MM.1S (cell line): ENCODE measurements at regions not wholly inside any gene's neighbourhood (a gene's known extent, or its start where the extent isn't known, plus 50 kb on each side); places are given as distances from the start of the nearest gene placed in this dataset.

Experiments
- DNase-seq: peaks from one replicate; pipeline ENCODE4 v3.0.0-alpha.2; 2015
- H2AFZ ChIP-seq: fragments of 300-600 bp; sonication (generic); 2 replicates; pipeline ENCODE4 v1.6.0; 2016; ENCODE audit warnings: antibody characterized with exemption, low read length
- H3F3A ChIP-seq: fragments of 300-600 bp; sonication (generic); 2 replicates; pipeline ENCODE4 v1.6.1; 2016; ENCODE audit warnings: mild to moderate bottlenecking, antibody characterized with exemption, low read length, moderate library complexity, mixed read lengths; ENCODE audit not compliant: insufficient read depth
- H3K27ac ChIP-seq: fragments of 300-600 bp; sonication (generic); 2 replicates; pipeline ENCODE4 v1.5.1; 2016; ENCODE audit warnings: mild to moderate bottlenecking, low read length
- H3K27me3 ChIP-seq: fragments of 300-600 bp; sonication (generic); replicated peaks from 2 replicates; pipeline ENCODE4 v1.6.0; 2016; ENCODE audit warnings: low read length; ENCODE audit not compliant: insufficient read depth
- H3K36me3 ChIP-seq: fragments of 300-600 bp; sonication (generic); replicated peaks from 2 replicates; pipeline ENCODE4 v1.6.1; 2016; ENCODE audit warnings: mild to moderate bottlenecking, low read length, mixed read lengths; ENCODE audit not compliant: insufficient read depth
- H3K4me1 ChIP-seq: fragments of 300-600 bp; sonication (generic); 2 replicates; pipeline ENCODE4 v1.6.1; 2016; ENCODE audit warnings: low read length, mixed read lengths
- H3K4me2 ChIP-seq: fragments of 300-600 bp; sonication (generic); 2 replicates; pipeline ENCODE4 v1.6.0; 2016; ENCODE audit warnings: low read depth, low read length
- H3K4me3 ChIP-seq: fragments of 300-600 bp; sonication (generic); 2 replicates; pipeline ENCODE4 v1.5.1; 2016; ENCODE audit warnings: low read length, mixed read lengths
- H3K79me2 ChIP-seq: fragments of 300-600 bp; sonication (generic); 2 replicates; pipeline ENCODE4 v1.6.1; 2016; ENCODE audit warnings: mixed run types, low read length, mixed read lengths
- H3K9ac ChIP-seq: fragments of 300-600 bp; sonication (generic); 2 replicates; pipeline ENCODE4 v1.6.1; 2016; ENCODE audit warnings: low read length, mixed read lengths
- H3K9me2 ChIP-seq: fragments of 300-600 bp; sonication (generic); replicated peaks from 2 replicates; pipeline ENCODE4 v1.6.1; 2016; ENCODE audit warnings: mild to moderate bottlenecking, low read length, mixed read lengths; ENCODE audit not compliant: insufficient read depth
- H3K9me3 ChIP-seq: fragments of 300-600 bp; sonication (generic); replicated peaks from 2 replicates; pipeline ENCODE4 v1.6.1; 2016; ENCODE audit warnings: mild to moderate bottlenecking, low read length, mixed read lengths; ENCODE audit not compliant: insufficient read depth
- H4K20me1 ChIP-seq: fragments of 300-600 bp; sonication (generic); 2 replicates; pipeline ENCODE4 v1.6.1; 2016; ENCODE audit warnings: mild to moderate bottlenecking, low read length, moderate library complexity, mixed read lengths; ENCODE audit not compliant: insufficient read depth
- EZH2 ChIP-seq: fragments of 300-600 bp; sonication (generic); optimal IDR thresholded peaks from 2 replicates; pipeline ENCODE3; 2017; ENCODE audit warnings: low read depth, mild to moderate bottlenecking, antibody characterized with exemption, low read length, mixed read lengths
- EZH2phosphoT487 ChIP-seq: fragments of 300-600 bp; sonication (generic); IDR thresholded peaks from 2 replicates; pipeline ENCODE4 v1.6.1; 2018; ENCODE audit warnings: antibody characterized with exemption, low read length
- TF ChIP-seq, protein P1 (sequence below): fragments of 300-600 bp; sonication (generic); IDR thresholded peaks from 2 replicates; pipeline ENCODE4 v1.5.1; 2016; ENCODE audit warnings: antibody characterized with exemption, low read length, mixed read lengths

DNA sequence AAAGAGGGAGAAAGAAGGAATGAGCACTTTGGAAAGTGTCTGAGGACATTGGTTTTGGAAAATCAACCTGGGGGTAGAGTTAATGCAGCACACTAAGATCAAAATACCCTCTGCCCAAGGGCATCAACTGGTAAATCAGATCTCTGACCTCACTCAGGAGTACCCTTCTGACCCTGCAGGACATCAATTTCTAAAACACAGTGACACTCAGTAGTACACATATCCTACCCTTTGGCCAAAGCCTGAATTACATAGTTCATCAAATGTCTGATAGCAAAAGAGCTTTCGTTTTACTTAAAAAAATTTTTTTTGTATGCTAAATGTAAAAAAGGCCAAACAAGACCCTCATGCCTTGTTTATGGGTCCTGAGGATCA is 118.4 kb upstream of the CTNNA2 start:
- Histone ChIP-seq H3K4me2 (no peak overlapping the region), H3K4me1 (no peaks in the 10 kb centered on the region), H3K9ac (no peak overlapping the region), H3K36me3 (no peaks in the 10 kb centered on the region), H3K9me3 (no peaks in the 10 kb centered on the region), H3K4me3 (no peak overlapping the region), H3K9me2 (no peaks in the 10 kb centered on the region), H2AFZ (no peak overlapping the region), H3K79me2 (no peaks in the 10 kb centered on the region), H4K20me1 (no peaks in the 10 kb centered on the region), H3F3A (no peaks in the 10 kb centered on the region), H3K27me3 (no peaks in the 10 kb centered on the region), H3K27ac (no peak overlapping the region)
- TF ChIP-seq EZH2phosphoT487 (no peak), EZH2 (no peak)
- TF ChIP-seq, protein P1, sequence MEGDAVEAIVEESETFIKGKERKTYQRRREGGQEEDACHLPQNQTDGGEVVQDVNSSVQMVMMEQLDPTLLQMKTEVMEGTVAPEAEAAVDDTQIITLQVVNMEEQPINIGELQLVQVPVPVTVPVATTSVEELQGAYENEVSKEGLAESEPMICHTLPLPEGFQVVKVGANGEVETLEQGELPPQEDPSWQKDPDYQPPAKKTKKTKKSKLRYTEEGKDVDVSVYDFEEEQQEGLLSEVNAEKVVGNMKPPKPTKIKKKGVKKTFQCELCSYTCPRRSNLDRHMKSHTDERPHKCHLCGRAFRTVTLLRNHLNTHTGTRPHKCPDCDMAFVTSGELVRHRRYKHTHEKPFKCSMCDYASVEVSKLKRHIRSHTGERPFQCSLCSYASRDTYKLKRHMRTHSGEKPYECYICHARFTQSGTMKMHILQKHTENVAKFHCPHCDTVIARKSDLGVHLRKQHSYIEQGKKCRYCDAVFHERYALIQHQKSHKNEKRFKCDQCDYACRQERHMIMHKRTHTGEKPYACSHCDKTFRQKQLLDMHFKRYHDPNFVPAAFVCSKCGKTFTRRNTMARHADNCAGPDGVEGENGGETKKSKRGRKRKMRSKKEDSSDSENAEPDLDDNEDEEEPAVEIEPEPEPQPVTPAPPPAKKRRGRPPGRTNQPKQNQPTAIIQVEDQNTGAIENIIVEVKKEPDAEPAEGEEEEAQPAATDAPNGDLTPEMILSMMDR = no peak
- DNase-seq = no peak

DNA sequence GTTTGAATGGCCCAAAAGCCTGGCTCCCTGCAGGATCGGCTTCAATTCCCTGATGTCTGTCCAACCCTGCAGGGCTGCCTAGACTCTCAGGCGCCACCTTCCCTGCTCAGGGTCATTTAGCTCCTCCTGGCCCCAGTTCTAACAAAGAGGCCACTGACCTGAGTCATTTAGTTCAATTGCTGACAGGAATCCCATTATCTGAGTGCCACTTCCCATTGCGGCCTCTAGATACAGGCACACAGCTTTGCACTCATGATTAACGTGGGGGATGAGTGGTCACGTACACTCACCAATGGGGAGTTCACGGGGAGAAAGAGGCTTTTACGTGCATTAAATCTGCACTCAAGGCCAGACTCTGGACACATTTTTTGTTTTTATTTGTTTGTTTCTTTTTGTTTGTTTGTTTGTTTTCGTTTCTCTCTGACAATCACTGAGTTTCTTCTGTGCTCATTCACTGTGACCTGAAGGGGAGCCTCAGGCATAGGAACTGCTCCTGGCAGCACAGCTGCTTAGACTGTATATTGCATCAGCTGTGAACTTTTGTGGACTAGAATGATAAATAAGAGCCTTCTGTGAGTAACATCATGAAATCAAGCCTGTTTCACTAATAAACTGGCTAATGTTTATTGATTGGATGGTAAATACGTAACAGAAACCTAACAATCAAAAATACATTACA is 118.9 kb upstream of the CTNNA2 start:
- H3K4me3 ChIP-seq = no peak overlapping the region
- TF ChIP-seq, protein P1 = no peak
- no peak for TF ChIP-seq EZH2phosphoT487
- H3K9me3 ChIP-seq = no peaks in the 10 kb centered on the region
- H4K20me1 ChIP-seq = no peaks in the 10 kb centered on the region
- H3K79me2 ChIP-seq = no peaks in the 10 kb centered on the region
- H3K27me3 ChIP-seq = no peaks in the 10 kb centered on the region
- no peak overlapping the region for H3K4me2 ChIP-seq
- H3K9ac ChIP-seq = no peak overlapping the region
- no peaks in the 10 kb centered on the region for H3K4me1 ChIP-seq
- H2AFZ ChIP-seq = no peak overlapping the region
- H3K9me2 ChIP-seq = no peaks in the 10 kb centered on the region
- no peak for DNase-seq
- no peak overlapping the region for H3K27ac ChIP-seq
- H3F3A ChIP-seq = no peaks in the 10 kb centered on the region
- H3K36me3 ChIP-seq = no peaks in the 10 kb centered on the region

DNA sequence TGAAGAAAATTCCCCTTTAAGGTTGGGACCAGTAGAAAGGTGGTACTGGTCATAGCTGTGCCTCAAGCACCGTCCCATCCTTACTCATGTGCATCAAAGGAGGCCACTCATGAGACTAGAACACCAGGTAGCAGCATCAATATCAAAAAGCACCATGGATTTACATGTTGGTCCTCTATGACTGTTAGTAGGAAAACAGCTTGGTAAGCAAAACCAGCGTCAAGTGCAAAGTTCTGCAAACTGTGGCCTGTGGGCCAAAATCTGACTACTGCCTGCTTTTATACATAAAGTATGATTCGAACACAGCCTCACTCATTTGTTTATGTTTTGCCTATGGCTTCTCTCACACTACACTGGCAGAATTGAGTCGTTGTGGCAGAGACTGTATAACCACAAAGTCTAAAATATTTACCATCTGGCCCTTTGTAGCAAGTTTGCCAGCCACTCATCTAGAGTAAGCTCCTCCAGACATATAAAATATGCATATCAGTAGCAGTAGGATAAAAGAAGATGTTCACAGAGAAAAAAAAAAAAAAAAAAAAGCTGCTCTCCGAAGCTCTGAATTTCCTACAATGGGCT is 119.7 kb upstream of the CTNNA2 start:
- Histone ChIP-seq H3K4me1 (no peaks in the 10 kb centered on the region), H3F3A (no peaks in the 10 kb centered on the region), H3K27me3 (no peaks in the 10 kb centered on the region), H3K4me2 (no peak overlapping the region), H2AFZ (no peak overlapping the region), H3K27ac (no peak overlapping the region), H3K9me2 (no peaks in the 10 kb centered on the region), H3K79me2 (no peaks in the 10 kb centered on the region), H3K36me3 (no peaks in the 10 kb centered on the region), H3K9ac (no peak overlapping the region), H4K20me1 (no peaks in the 10 kb centered on the region), H3K9me3 (no peaks in the 10 kb centered on the region), H3K4me3 (no peak overlapping the region)
- TF ChIP-seq EZH2phosphoT487 (no peak), EZH2 (no peak)
- TF ChIP-seq, protein P1 = no peak
- no peak for DNase-seq
